H9 (cell line): ENCODE measurements at regions not wholly inside any gene's neighbourhood (a gene's known extent, or its start where the extent isn't known, plus 50 kb on each side); places are given as distances from the start of the nearest gene placed in this dataset.
A peak's percentile ranks its signal among the peaks of the same experiment; 100 is the strongest.
"Not testable (repeated sequence)": the region's sequence is repeated elsewhere in the genome, so short reads cannot be mapped to it uniquely, and the experiment has no call there.

ENCODE experiments used
- DNase-seq: peaks from one replicate; pipeline ENCODE4 v3.0.0-alpha.2; 2017
- H2AFZ ChIP-seq: one replicate; pipeline ENCODE4 v1.6.1; 2013; ENCODE audit warnings: mild to moderate bottlenecking, low read length, control low read depth, moderate library complexity
- H2AK5ac ChIP-seq: 2 replicates; pipeline ENCODE4 v1.6.1; 2013; ENCODE audit warnings: low read length, control low read depth, mixed read lengths; ENCODE audit not compliant: insufficient read length
- H2BK120ac ChIP-seq: one replicate; pipeline ENCODE4 v1.6.1; 2013; ENCODE audit warnings: low read depth, mild to moderate bottlenecking, low read length, control low read depth, inconsistent platforms; ENCODE audit not compliant: poor library complexity, severe bottlenecking
- H2BK12ac ChIP-seq: 2 replicates; pipeline ENCODE4 v1.6.1; 2013; ENCODE audit warnings: low read length, control low read depth, mixed read lengths, low read depth; ENCODE audit not compliant: insufficient read length
- H2BK15ac ChIP-seq: 2 replicates; pipeline ENCODE4 v1.6.1; 2013; ENCODE audit warnings: low read depth, low read length, control low read depth
- H2BK20ac ChIP-seq: one replicate; pipeline ENCODE4 v1.6.1; 2013; ENCODE audit warnings: low read depth, mild to moderate bottlenecking, low read length, control low read depth, inconsistent platforms; ENCODE audit not compliant: poor library complexity, severe bottlenecking
- H2BK5ac ChIP-seq: 2 replicates; pipeline ENCODE4 v1.6.1; 2013; ENCODE audit warnings: low read length, control low read depth, mixed read lengths; ENCODE audit not compliant: insufficient read length
- H3K14ac ChIP-seq: 2 replicates; pipeline ENCODE4 v1.6.1; 2013; ENCODE audit warnings: low read length, control low read depth; ENCODE audit not compliant: insufficient read depth
- H3K18ac ChIP-seq: 2 replicates; pipeline ENCODE4 v1.6.1; 2013; ENCODE audit warnings: low read depth, mild to moderate bottlenecking, mixed read lengths, low read length, control low read depth; ENCODE audit not compliant: insufficient read length
- H3K23ac ChIP-seq: 2 replicates; pipeline ENCODE4 v1.6.1; 2013; ENCODE audit warnings: low read length, control low read depth, mixed read lengths, low read depth; ENCODE audit not compliant: insufficient read length
- H3K23me2 ChIP-seq: 2 replicates; pipeline ENCODE4 v1.6.1; 2013; ENCODE audit warnings: low read depth, mild to moderate bottlenecking, mixed read lengths, low read length, control low read depth; ENCODE audit not compliant: insufficient read length, poor library complexity, severe bottlenecking
- H3K27ac ChIP-seq: 2 replicates; pipeline ENCODE4 v1.5.1; 2013; ENCODE audit warnings: low read length, control low read depth, mixed read lengths, low read depth; ENCODE audit not compliant: insufficient read length
- H3K27me3 ChIP-seq: 2 replicates; pipeline ENCODE4 v1.6.1; 2013; ENCODE audit warnings: low read length, control low read depth, inconsistent platforms; ENCODE audit not compliant: insufficient read depth
- H3K4ac ChIP-seq: 2 replicates; pipeline ENCODE4 v1.6.1; 2013; ENCODE audit warnings: low read depth, mild to moderate bottlenecking, control low read depth, inconsistent platforms, low read length, moderate library complexity
- H3K4me1 ChIP-seq: 2 replicates; pipeline ENCODE4 v1.6.1; 2013; ENCODE audit warnings: low read length, control low read depth, inconsistent platforms; ENCODE audit not compliant: insufficient read depth
- H3K4me2 ChIP-seq: 2 replicates; pipeline ENCODE4 v1.6.1; 2013; ENCODE audit warnings: low read length, control low read depth, mixed read lengths; ENCODE audit not compliant: insufficient read length, insufficient read depth
- H3K56ac ChIP-seq: 2 replicates; pipeline ENCODE4 v1.6.1; 2013; ENCODE audit warnings: low read depth, mild to moderate bottlenecking, mixed read lengths, low read length, control low read depth; ENCODE audit not compliant: insufficient read length
- H3K79me1 ChIP-seq: 2 replicates; pipeline ENCODE4 v1.6.1; 2013; ENCODE audit warnings: low read depth, mild to moderate bottlenecking, moderate library complexity, low read length, control low read depth, inconsistent platforms; ENCODE audit not compliant: insufficient read depth, poor library complexity, severe bottlenecking
- H3K79me2 ChIP-seq: 2 replicates; pipeline ENCODE4 v1.6.1; 2013; ENCODE audit warnings: low read length, control low read depth, inconsistent platforms; ENCODE audit not compliant: insufficient read depth
- H3K9ac ChIP-seq: 2 replicates; pipeline ENCODE4 v1.6.1; 2013; ENCODE audit warnings: low read length, control low read depth, mixed read lengths; ENCODE audit not compliant: insufficient read length; ENCODE audit errors: extremely low read depth
- H3K9me3 ChIP-seq: one replicate; pipeline ENCODE4 v1.6.1; 2013; ENCODE audit warnings: low read depth, low read length, inconsistent platforms; ENCODE audit not compliant: control insufficient read depth
- H3T11ph ChIP-seq: one replicate; pipeline ENCODE4 v1.6.1; 2013; ENCODE audit warnings: mild to moderate bottlenecking, low read length, control low read depth, inconsistent platforms
- H4K20me1 ChIP-seq: one replicate; pipeline ENCODE4 v1.6.1; 2013; ENCODE audit not compliant: control insufficient read depth, insufficient read length, insufficient read depth
- H4K5ac ChIP-seq: 2 replicates; pipeline ENCODE4 v1.6.1; 2013; ENCODE audit warnings: low read depth, mild to moderate bottlenecking, mixed read lengths, low read length, control low read depth; ENCODE audit not compliant: insufficient read length
- H4K8ac ChIP-seq: replicated peaks from 2 replicates; pipeline ENCODE4 v1.6.1; 2013; ENCODE audit warnings: low read length, control low read depth, mixed read lengths, low read depth; ENCODE audit not compliant: insufficient read length
- H4K91ac ChIP-seq: 2 replicates; pipeline ENCODE4 v1.6.1; 2013; ENCODE audit warnings: low read depth, mild to moderate bottlenecking, moderate library complexity, mixed read lengths, low read length, control low read depth; ENCODE audit not compliant: insufficient read length
- H3K27ac Mint-ChIP-seq, 3 experiments: 2 replicates in 2 of 3; 3 replicates in 1 of 3; pipeline ENCODE4 v1.8.0; 2020 to 2021; ENCODE audit warnings: mixed read lengths in 3 of 3, mild to moderate bottlenecking in 1 of 3, moderate library complexity in 1 of 3
- H3K27me3 Mint-ChIP-seq: 2 replicates; pipeline ENCODE4 v1.8.0; 2021; ENCODE audit warnings: low read depth, mild to moderate bottlenecking, moderate library complexity, mixed read lengths
- H3K36me3 Mint-ChIP-seq, 3 experiments: 2 replicates in 2 of 3; 3 replicates in 1 of 3; pipeline ENCODE4 v1.8.0; 2020 to 2021; ENCODE audit warnings: low read depth in 3 of 3, mixed read lengths in 3 of 3; ENCODE audit not compliant: insufficient read depth in 1 of 3
- H3K4me1 Mint-ChIP-seq, 2 experiments: 2 replicates each; pipeline ENCODE4 v1.8.0; 2020; ENCODE audit warnings: mixed read lengths in 2 of 2
- H3K4me3 Mint-ChIP-seq, 2 experiments: 2 replicates in 1 of 2; 3 replicates in 1 of 2; pipeline ENCODE4 v1.8.0; 2020 to 2021; ENCODE audit warnings: mild to moderate bottlenecking in 2 of 2, mixed read lengths in 2 of 2, moderate library complexity in 1 of 2
- H3K9me3 Mint-ChIP-seq, 2 experiments: 2 replicates in 1 of 2; 3 replicates in 1 of 2; pipeline ENCODE4 v1.8.0; 2020; ENCODE audit warnings: mild to moderate bottlenecking in 2 of 2, mixed read lengths in 2 of 2, moderate library complexity in 1 of 2
- WGBS: extraction: QIAGEN DNeasy Blood & Tissue Kit; methylation state at CpG from one replicate; pipeline ENCODE4 v1.1.7; 2013; ENCODE audit warnings: missing lambda C conversion rate, low lambda C conversion rate, mixed read lengths; ENCODE audit not compliant: insufficient read length; ENCODE audit errors: extremely low coverage; 5-methylcytosine and 5-hydroxymethylcytosine counted together
- TF ChIP-seq, protein P1 (sequence below): fragments of 200-600 bp; sonication (generic); conservative IDR thresholded peaks from 3 replicates; pipeline ENCODE4 v1.8.0; 2021; ENCODE audit warnings: antibody characterized with exemption, mild to moderate bottlenecking

GRCh38 chr2:128597121-128597762, 278.6 kb upstream of the HS6ST1 start:
- H3K4me2 ChIP-seq: no peak overlapping the region
- no peak overlapping the region for H2AFZ ChIP-seq
- TF ChIP-seq, protein P1, sequence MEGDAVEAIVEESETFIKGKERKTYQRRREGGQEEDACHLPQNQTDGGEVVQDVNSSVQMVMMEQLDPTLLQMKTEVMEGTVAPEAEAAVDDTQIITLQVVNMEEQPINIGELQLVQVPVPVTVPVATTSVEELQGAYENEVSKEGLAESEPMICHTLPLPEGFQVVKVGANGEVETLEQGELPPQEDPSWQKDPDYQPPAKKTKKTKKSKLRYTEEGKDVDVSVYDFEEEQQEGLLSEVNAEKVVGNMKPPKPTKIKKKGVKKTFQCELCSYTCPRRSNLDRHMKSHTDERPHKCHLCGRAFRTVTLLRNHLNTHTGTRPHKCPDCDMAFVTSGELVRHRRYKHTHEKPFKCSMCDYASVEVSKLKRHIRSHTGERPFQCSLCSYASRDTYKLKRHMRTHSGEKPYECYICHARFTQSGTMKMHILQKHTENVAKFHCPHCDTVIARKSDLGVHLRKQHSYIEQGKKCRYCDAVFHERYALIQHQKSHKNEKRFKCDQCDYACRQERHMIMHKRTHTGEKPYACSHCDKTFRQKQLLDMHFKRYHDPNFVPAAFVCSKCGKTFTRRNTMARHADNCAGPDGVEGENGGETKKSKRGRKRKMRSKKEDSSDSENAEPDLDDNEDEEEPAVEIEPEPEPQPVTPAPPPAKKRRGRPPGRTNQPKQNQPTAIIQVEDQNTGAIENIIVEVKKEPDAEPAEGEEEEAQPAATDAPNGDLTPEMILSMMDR: no peak
- Mint-ChIP-seq H3K4me1 (peaks cover 5 to 8% of the 10 kb centered on the region in 2 experiments), H3K27ac (no peak overlapping the region), H3K36me3 (no peaks in the 10 kb centered on the region), H3K27me3 (no peaks in the 10 kb centered on the region; the same call in 1 of the 2 replicates), H3K4me3 (no peak overlapping the region), H3K9me3 (no peaks in the 10 kb centered on the region)
- no peak overlapping the region for H2BK15ac ChIP-seq
- no peak overlapping the region for H3T11ph ChIP-seq
- no peaks in the 10 kb centered on the region for H4K20me1 ChIP-seq
- no peak overlapping the region for H2BK12ac ChIP-seq
- H4K5ac ChIP-seq: no peak overlapping the region
- no peaks in the 10 kb centered on the region for H3K4me1 ChIP-seq
- H3K79me1 ChIP-seq: no peaks in the 10 kb centered on the region
- no peak overlapping the region for H4K8ac ChIP-seq
- H2BK120ac ChIP-seq: no peak overlapping the region
- no peak overlapping the region for H2BK5ac ChIP-seq
- WGBS: no CpG with 5 or more reads among the region's 9 CpGs
- no peak overlapping the region for H3K4ac ChIP-seq
- H3K23ac ChIP-seq: no peak overlapping the region
- H3K56ac ChIP-seq: no peak overlapping the region
- H3K23me2 ChIP-seq: no peaks in the 10 kb centered on the region
- no peaks in the 10 kb centered on the region for H3K79me2 ChIP-seq
- no peak overlapping the region for H2AK5ac ChIP-seq
- H3K27me3 ChIP-seq: no peaks in the 10 kb centered on the region
- no peak overlapping the region for H4K91ac ChIP-seq
- peak; percentile 17 for DNase-seq
- no peaks in the 10 kb centered on the region for H3K9me3 ChIP-seq
- H3K27ac ChIP-seq: no peak overlapping the region
- H3K18ac ChIP-seq: no peak overlapping the region
- no peak overlapping the region for H2BK20ac ChIP-seq
- no peak overlapping the region; the same call in 1 of the 2 replicates for H3K14ac ChIP-seq
- no peak overlapping the region for H3K9ac ChIP-seq

GRCh38 chr2:128598260-128598659, 279.6 kb upstream of the HS6ST1 start:
- H4K8ac ChIP-seq, H4K5ac ChIP-seq, H3K56ac ChIP-seq, H3K23me2 ChIP-seq, H3K23ac ChIP-seq, H2BK12ac ChIP-seq, H3K9me3 Mint-ChIP-seq, H3K9me3 ChIP-seq, H2BK5ac ChIP-seq, H3K4me1 ChIP-seq, H3K4ac ChIP-seq, H3K9ac ChIP-seq, H4K20me1 ChIP-seq, H3K18ac ChIP-seq, H3K4me1 Mint-ChIP-seq, H2BK120ac ChIP-seq, H3K14ac ChIP-seq, H2AK5ac ChIP-seq, H3K4me2 ChIP-seq, H2BK15ac ChIP-seq, H3K27ac Mint-ChIP-seq, H3K27me3 Mint-ChIP-seq, H2BK20ac ChIP-seq, H3K36me3 Mint-ChIP-seq, H3K79me1 ChIP-seq, H2AFZ ChIP-seq, DNase-seq, H3K4me3 Mint-ChIP-seq, H3K27ac ChIP-seq, H3T11ph ChIP-seq, H3K79me2 ChIP-seq, H3K27me3 ChIP-seq, H4K91ac ChIP-seq: not testable (repeated sequence)
- no CpG with 5 or more reads among the region's 1 CpG for WGBS
